HL-60 (cell line): ENCODE measurements at regions not wholly inside any gene's neighbourhood (a gene's known extent, or its start where the extent isn't known, plus 50 kb on each side); places are given as distances from the start of the nearest gene placed in this dataset.

ENCODE experiments used
- GABPA ChIP-seq: IDR thresholded peaks from 2 replicates; pipeline ENCODE4 v1.6.1; 2012; ENCODE audit warnings: low read depth
- POLR2AphosphoS5 ChIP-seq: IDR thresholded peaks from 2 replicates; pipeline ENCODE4 v1.6.1; 2012; ENCODE audit warnings: low read depth

- no peak for TF ChIP-seq POLR2AphosphoS5
- TF ChIP-seq GABPA, result no peak
Observed at GRCh38 chr7:46848311-46848710, 733.6 kb downstream of the TNS3 start.
